ENCODE measurements at regions not wholly inside any gene's neighbourhood (a gene's known extent, or its start where the extent isn't known, plus 50 kb on each side); places are given as distances from the start of the nearest gene placed in this dataset.

DNA sequence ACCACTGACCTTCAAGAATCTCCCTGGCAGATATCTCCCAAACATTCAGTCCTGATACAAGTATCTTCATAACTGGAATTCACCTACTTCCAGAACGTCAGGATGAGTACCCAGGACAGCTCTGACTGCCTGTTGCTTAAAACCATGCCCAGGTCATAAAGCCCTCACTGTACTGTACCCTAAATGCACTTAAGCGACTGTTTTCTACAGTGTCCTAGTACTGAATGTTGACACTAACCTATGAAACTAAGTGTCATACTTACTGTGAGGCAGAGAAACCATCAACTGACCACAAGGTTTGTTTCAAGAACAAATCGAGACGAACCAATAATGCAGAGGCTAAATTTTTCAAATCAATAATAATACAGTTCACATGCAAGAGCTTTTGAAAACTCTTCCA, 178.7 kb upstream of the NSMCE3 start:
- no peak for TF ChIP-seq CTCF (IDR thresholded peaks at IDR 0.05; ENCODE audit: insufficient read depth, low read length, missing control alignments)
- no peak for DNase-seq (ENCODE audit: low read depth, low spot score)
- ChIA-PET POLR2A (no interaction called here), CTCF (interaction anchor here (1.1 kb wide), 1 partner anchor 24 kb away, joined by 3 read pairs; no protein-coding TSS in a partner anchor)
- no peak overlapping the region for H3K4me3 ChIP-seq (ENCODE audit: low read depth, low read length)

GRCh38 chr15:29446480-29446879, 176.9 kb upstream of the NSMCE3 start:
- no peak for TF ChIP-seq CTCF (IDR thresholded peaks at IDR 0.05; ENCODE audit: insufficient read depth, low read length, missing control alignments)
- no peak overlapping the region for H3K4me3 ChIP-seq (ENCODE audit: low read depth, low read length)
- ChIA-PET CTCF (no interaction called here), POLR2A (no interaction called here)
- no peak for DNase-seq (ENCODE audit: low read depth, low spot score)

- H3K4me3 ChIP-seq (ENCODE audit: low read depth, low read length), result no peak overlapping the region
- ChIA-PET CTCF (no interaction called here), POLR2A (no interaction called here)
- no peak for DNase-seq (ENCODE audit: low read depth, low spot score)
- no peak for TF ChIP-seq CTCF (IDR thresholded peaks at IDR 0.05; ENCODE audit: insufficient read depth, low read length, missing control alignments)
These were observed 172.9 kb upstream of the NSMCE3 start for GRCh38 chr15:29442532-29442931.

DNA sequence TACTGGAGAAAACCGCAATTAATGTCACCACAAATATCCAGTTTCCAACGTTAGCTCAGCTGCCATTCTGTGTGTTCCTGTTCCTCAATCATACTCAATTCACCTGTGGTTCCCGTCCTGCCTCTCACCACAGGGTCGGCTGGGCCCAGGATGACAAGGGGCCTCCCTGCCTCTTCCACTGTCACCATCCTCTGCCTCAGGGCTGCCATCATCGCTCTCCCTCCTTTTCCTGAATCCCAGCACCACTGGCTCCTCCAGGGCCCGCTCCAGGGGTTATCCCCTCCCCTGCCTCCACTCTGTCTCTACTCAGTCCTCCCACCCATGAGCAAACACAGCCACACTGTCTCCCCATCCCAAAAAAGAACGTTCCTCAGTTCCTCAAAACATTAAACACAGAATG, 170.9 kb upstream of the NSMCE3 start:
- H3K4me3 ChIP-seq (ENCODE audit: low read depth, low read length), result no peak overlapping the region
- ChIA-PET CTCF (no interaction called here), POLR2A (no interaction called here)
- TF ChIP-seq CTCF (IDR thresholded peaks at IDR 0.05; ENCODE audit: insufficient read depth, low read length, missing control alignments), result no peak
- DNase-seq (ENCODE audit: low read depth, low spot score), result no peak

GRCh38 chr15:29438703-29439055, 169.1 kb upstream of the NSMCE3 start:
- ChIA-PET CTCF (no interaction called here), POLR2A (no interaction called here)
- DNase-seq (ENCODE audit: low read depth, low spot score), result no peak
- TF ChIP-seq CTCF (IDR thresholded peaks at IDR 0.05; ENCODE audit: insufficient read depth, low read length, missing control alignments), result no peak
- no peak overlapping the region for H3K4me3 ChIP-seq (ENCODE audit: low read depth, low read length)

DNA sequence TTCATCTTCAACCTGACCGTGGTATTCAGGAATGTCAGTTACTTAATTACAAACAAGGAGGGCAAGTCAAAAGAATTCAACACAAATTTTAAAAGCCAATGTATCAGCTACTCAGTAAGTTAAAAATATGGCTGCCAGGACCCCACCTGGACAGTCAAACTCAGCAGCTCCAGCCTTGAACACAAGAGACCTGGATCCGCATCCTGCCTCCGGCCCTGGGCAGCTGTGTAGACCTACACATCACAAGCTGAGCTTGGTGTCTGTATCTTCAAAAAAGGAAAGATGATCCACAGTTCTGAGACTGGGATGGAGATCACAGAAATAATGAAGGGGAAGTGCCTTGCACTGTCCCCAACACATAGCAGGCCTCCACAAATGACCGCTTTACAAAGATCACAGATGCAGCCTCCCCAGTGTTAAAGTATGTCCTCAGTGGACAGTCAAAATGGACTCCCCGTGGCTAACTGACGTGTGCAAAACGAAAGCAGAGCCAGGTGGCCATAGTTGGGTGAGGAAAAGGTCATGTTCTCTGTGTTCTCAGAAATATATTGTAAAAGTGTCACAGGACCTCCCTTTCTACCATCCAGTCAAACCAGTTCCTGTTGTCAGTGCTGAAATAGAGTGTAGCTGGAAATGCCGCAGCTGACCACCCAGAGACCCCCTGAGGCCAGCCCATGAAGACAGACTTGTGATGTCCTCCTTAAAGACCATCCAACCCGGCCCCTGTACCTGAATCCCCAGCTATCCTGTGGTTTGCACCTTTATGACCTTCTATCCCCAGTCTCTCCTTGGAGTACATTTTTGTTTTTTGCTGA, 168.5 kb upstream of the NSMCE3 start:
- POLR2A ChIA-PET, result no interaction called here
- TF ChIP-seq CTCF (IDR thresholded peaks at IDR 0.05; ENCODE audit: insufficient read depth, low read length, missing control alignments), result no peak
- CTCF ChIA-PET, result no interaction called here
- DNase-seq (ENCODE audit: low read depth, low spot score), result no peak
- H3K4me3 ChIP-seq (ENCODE audit: low read depth, low read length), result no peak overlapping the region
